Lower leg skin (tissue), 3 donors: ENCODE measurements at regions not wholly inside any gene's neighbourhood (a gene's known extent, or its start where the extent isn't known, plus 50 kb on each side); places are given as distances from the start of the nearest gene placed in this dataset.

Experiments
- CTCF ChIP-seq, 3 donors: fragments of 450-650 bp; IDR thresholded peaks; one replicate each; pipeline ENCODE4 v1.5.1; 2016; ENCODE audit warnings: antibody characterized with exemption in 3 of 3, mild to moderate bottlenecking in 3 of 3, moderate library complexity in 2 of 3
- POLR2A ChIP-seq, 2 donors: fragments of 450-650 bp; IDR thresholded peaks; one replicate each; pipeline ENCODE4 v1.6.1; 2016 to 2017; ENCODE audit warnings: antibody characterized with exemption in 2 of 2, mild to moderate bottlenecking in 1 of 2, moderate library complexity in 1 of 2

- TF ChIP-seq CTCF (IDR thresholded peaks at IDR 0.05) (no peak), POLR2A (IDR thresholded peaks at IDR 0.05) (no peak)
These were observed 515.9 kb downstream of the JRKL start for GRCh38 chr11:96905663-96906062.
